Loucy (cell line): ENCODE measurements at regions not wholly inside any gene's neighbourhood (a gene's known extent, or its start where the extent isn't known, plus 50 kb on each side); places are given as distances from the start of the nearest gene placed in this dataset.

Experiments used
- EZH2phosphoT487 ChIP-seq: fragments of 200-600 bp; IDR thresholded peaks from 2 replicates; pipeline ENCODE4 v1.6.1; 2018; ENCODE audit warnings: antibody characterized with exemption, mild to moderate bottlenecking, moderate library complexity, borderline replicate concordance
- TF ChIP-seq, protein P1 (sequence below): fragments of 200-600 bp; sonication (generic); conservative IDR thresholded peaks from 2 replicates; pipeline ENCODE4 v1.5.1; 2014; ENCODE audit warnings: mild to moderate bottlenecking, antibody characterized with exemption, low read length

DNA sequence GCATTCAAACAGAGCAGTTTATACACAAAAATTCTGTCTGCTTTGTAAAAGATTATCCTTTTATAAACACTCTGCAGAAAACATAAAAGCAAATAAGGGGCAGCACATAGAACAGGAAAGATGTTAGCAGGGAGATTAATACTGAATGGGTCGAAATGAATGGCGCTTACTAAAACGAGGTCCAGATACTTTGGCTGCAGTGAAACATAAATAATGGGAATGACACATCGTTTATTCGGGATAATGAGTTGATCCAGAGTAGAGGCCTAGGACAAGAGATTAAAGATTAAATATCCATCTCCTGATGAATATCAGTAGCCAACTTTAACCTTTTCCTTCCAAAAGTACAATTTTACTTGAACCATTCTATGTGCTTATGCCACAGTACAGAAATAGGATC, 54.4 kb upstream of the PROX1 start:
- TF ChIP-seq, protein P1, sequence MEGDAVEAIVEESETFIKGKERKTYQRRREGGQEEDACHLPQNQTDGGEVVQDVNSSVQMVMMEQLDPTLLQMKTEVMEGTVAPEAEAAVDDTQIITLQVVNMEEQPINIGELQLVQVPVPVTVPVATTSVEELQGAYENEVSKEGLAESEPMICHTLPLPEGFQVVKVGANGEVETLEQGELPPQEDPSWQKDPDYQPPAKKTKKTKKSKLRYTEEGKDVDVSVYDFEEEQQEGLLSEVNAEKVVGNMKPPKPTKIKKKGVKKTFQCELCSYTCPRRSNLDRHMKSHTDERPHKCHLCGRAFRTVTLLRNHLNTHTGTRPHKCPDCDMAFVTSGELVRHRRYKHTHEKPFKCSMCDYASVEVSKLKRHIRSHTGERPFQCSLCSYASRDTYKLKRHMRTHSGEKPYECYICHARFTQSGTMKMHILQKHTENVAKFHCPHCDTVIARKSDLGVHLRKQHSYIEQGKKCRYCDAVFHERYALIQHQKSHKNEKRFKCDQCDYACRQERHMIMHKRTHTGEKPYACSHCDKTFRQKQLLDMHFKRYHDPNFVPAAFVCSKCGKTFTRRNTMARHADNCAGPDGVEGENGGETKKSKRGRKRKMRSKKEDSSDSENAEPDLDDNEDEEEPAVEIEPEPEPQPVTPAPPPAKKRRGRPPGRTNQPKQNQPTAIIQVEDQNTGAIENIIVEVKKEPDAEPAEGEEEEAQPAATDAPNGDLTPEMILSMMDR, result no peak
- TF ChIP-seq EZH2phosphoT487, result no peak
